GM12874 (cell line): ENCODE measurements at regions not wholly inside any gene's neighbourhood (a gene's known extent, or its start where the extent isn't known, plus 50 kb on each side); places are given as distances from the start of the nearest gene placed in this dataset.

ENCODE experiments used
- CTCF ChIP-seq: IDR thresholded peaks from 2 replicates; pipeline ENCODE4 v1.5.1; 2011; ENCODE audit warnings: low read depth, mild to moderate bottlenecking, control low read depth, low read length, moderate library complexity; ENCODE audit not compliant: insufficient read depth

DNA sequence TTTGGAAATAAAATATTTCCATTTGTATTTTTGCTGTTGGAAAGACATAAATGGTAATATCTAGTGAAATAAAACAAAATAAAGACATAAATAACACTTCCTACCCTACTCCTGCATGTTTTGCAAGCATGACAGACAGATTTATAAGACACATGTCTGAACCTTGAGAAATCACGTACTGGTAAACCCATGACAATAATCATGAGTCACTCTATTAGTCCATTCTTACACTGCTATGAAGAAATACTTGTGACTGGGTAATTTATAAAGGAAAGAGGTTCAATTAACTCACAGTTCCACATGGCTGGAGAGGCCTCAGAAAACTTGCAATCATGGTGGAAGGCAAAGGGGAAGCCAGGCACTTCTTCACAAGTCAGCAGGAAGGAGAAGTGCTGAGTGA, 942.2 kb downstream of the REEP3 start:
- no peak for TF ChIP-seq CTCF

GRCh38 chr10:64465653-64466052, 944.5 kb downstream of the REEP3 start:
- no peak for TF ChIP-seq CTCF

GRCh38 chr10:64468219-64468618, 947.0 kb downstream of the REEP3 start:
- no peak for TF ChIP-seq CTCF

DNA sequence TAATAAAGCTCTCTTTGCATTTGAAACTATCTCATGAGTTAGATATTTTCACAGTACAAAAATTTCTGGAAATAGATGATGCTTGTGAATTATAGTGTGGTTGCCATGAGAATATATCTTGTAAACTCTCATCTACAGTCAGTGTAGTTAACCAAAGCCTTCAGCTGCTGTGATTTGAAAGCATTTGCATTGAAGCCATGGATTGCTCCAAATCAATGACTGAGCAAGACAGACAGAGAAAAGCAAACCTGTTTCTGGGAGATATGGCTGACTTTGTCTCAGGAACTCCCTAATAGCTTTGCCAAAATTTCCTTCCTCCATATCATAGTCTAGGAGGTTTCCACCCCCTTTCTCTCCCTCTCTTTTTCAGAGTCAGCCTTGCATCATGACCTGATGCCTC, 955.3 kb downstream of the REEP3 start:
- TF ChIP-seq CTCF = no peak

DNA sequence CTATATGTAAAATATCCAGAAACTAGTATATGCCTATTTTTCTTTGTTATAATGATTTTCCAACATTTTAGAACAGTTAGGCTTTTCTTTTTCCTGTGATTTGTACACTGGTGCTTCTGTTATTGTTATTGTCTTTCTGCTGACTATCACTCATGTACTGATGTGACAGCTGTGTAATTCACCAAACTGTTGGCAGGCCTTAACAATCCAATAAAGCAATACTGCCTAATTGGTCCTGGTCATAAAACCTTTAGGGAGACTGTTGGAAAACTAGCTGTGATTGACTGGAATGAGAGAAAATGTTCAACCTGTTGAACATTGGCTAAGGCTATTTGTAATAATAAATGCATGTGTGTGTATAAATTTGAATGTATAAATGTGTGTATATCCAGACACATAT, 956.6 kb downstream of the REEP3 start:
- no peak for TF ChIP-seq CTCF

GRCh38 chr10:64484811-64485330, 963.7 kb downstream of the REEP3 start:
- no peak for TF ChIP-seq CTCF

DNA sequence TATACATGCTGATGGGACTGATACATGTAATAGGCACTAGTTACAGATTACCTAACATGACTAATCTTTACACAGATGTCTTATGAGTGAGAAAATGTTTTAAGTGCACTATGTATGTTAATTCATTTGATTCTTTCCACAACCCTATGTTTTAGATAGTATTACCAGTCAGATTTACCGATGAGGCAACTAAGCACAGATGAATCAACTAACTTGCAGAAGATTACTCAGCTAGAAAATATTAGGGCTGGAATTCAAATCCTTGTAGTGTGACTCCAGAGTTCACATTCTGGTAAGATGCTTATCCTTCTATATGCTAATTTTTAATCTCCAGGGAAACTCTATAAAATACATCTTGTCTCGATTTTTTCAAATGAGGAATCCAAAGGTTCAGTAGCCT, 964.9 kb downstream of the REEP3 start:
- no peak for TF ChIP-seq CTCF

DNA sequence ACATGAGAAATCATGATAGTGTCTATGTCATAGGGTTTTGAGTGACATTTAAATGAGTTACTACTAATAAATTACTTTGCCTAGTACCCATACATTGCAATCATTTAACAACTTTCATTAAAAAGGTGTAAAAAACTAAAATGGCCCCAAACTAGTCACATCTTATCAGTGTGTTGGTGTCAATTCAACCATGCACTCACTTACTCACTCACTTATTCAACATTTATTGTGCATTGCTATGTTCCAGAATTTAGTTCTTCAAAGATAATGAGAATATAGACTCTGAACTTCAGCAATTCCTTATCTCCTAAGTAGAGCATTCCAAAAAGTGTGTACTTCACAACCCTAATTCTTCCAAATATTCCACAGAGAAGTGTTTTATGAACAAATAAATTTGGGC, 965.7 kb downstream of the REEP3 start:
- no peak for TF ChIP-seq CTCF
